Sigmoid colon (tissue), 4 donors: ENCODE measurements at regions not wholly inside any gene's neighbourhood (a gene's known extent, or its start where the extent isn't known, plus 50 kb on each side); places are given as distances from the start of the nearest gene placed in this dataset.

Experiments
- POLR2A ChIP-seq, 2 donors: fragments of 450-650 bp; IDR thresholded peaks; one replicate each; pipeline ENCODE4 v1.6.1; 2016; ENCODE audit warnings: antibody characterized with exemption in 2 of 2, mild to moderate bottlenecking in 2 of 2, moderate library complexity in 2 of 2
- POLR2AphosphoS5 ChIP-seq, 4 donors: sonication (generic); formaldehyde crosslinking; IDR thresholded peaks; one replicate each; pipeline ENCODE4 v1.6.1; 2017; ENCODE audit warnings: antibody characterized with exemption in 4 of 4
- TF ChIP-seq, protein P1 (sequence below), 4 experiments: fragments of 450-650 bp in 3 of 4; fragments of 200-600 bp in 1 of 4; IDR thresholded peaks; one replicate each; pipeline ENCODE4 v1.5.1; 2016 to 2019; ENCODE audit warnings: antibody characterized with exemption in 4 of 4, mild to moderate bottlenecking in 3 of 4, moderate library complexity in 2 of 4

DNA sequence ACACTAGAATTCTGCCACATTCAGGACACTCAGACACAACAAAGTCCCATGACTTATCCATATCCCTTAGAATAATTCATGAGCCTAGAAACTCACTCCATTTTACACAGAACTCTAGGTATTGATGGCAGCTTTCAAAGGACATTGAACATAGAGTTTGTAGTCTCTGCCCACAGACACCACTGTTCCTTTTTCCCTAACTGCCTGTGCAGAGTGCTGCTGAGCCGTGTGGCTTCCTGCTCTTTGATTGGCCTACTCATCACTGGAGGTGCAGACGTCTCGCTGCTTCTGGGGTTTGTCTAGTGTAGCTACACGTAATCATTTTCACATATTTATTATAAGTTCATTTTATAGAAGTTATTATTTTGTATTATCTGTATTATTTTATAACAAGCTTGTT lies 407.6 kb downstream of the PREX1 start:
- TF ChIP-seq, protein P1, sequence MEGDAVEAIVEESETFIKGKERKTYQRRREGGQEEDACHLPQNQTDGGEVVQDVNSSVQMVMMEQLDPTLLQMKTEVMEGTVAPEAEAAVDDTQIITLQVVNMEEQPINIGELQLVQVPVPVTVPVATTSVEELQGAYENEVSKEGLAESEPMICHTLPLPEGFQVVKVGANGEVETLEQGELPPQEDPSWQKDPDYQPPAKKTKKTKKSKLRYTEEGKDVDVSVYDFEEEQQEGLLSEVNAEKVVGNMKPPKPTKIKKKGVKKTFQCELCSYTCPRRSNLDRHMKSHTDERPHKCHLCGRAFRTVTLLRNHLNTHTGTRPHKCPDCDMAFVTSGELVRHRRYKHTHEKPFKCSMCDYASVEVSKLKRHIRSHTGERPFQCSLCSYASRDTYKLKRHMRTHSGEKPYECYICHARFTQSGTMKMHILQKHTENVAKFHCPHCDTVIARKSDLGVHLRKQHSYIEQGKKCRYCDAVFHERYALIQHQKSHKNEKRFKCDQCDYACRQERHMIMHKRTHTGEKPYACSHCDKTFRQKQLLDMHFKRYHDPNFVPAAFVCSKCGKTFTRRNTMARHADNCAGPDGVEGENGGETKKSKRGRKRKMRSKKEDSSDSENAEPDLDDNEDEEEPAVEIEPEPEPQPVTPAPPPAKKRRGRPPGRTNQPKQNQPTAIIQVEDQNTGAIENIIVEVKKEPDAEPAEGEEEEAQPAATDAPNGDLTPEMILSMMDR (IDR thresholded peaks at IDR 0.05): no peak
- TF ChIP-seq POLR2A (IDR thresholded peaks at IDR 0.05) (no peak), POLR2AphosphoS5 (IDR thresholded peaks at IDR 0.05) (no peak)
